ENCODE measurements at regions not wholly inside any gene's neighbourhood (a gene's known extent, or its start where the extent isn't known, plus 50 kb on each side); places are given as distances from the start of the nearest gene placed in this dataset.

DNA sequence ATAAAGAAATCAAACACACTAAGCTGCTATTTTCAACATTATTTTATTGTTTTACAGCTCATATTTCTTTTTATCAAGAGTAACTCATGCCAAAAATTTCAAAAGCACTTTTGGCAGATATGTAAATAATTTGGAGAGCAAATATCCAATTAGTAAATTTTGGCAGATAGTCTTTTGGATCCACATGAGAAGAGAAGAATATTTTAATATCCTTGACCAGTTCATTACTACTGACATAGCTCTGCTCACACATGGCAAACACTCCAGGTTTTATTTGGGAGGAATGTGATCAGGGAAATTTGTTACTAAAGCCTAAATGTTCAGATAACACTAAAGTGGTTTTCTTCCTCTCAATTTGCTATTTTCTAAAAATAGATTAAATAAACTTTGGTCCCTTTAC, 1054.3 kb downstream of the FAT4 start:
- TF ChIP-seq, protein P1, sequence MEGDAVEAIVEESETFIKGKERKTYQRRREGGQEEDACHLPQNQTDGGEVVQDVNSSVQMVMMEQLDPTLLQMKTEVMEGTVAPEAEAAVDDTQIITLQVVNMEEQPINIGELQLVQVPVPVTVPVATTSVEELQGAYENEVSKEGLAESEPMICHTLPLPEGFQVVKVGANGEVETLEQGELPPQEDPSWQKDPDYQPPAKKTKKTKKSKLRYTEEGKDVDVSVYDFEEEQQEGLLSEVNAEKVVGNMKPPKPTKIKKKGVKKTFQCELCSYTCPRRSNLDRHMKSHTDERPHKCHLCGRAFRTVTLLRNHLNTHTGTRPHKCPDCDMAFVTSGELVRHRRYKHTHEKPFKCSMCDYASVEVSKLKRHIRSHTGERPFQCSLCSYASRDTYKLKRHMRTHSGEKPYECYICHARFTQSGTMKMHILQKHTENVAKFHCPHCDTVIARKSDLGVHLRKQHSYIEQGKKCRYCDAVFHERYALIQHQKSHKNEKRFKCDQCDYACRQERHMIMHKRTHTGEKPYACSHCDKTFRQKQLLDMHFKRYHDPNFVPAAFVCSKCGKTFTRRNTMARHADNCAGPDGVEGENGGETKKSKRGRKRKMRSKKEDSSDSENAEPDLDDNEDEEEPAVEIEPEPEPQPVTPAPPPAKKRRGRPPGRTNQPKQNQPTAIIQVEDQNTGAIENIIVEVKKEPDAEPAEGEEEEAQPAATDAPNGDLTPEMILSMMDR (IDR thresholded peaks at IDR 0.05; ENCODE audit: extremely low read depth in 1 of 2, insufficient read depth in 1 of 2, low read depth in 1 of 2, low read length in 2 of 2) = no peak
- TF ChIP-seq EZH2 (IDR thresholded peaks at IDR 0.05; ENCODE audit: borderline replicate concordance, low read depth, low read length, severe bottlenecking) (no peak), POLR2AphosphoS5 (IDR thresholded peaks at IDR 0.05; ENCODE audit: insufficient read depth, low read depth, low read length) (no peak), GATA2 (IDR thresholded peaks at IDR 0.05; ENCODE audit: insufficient read depth, insufficient read length, low read depth, low read length) (no peak)
